ENCODE measurements at regions not wholly inside any gene's neighbourhood (a gene's known extent, or its start where the extent isn't known, plus 50 kb on each side); places are given as distances from the start of the nearest gene placed in this dataset.

DNA sequence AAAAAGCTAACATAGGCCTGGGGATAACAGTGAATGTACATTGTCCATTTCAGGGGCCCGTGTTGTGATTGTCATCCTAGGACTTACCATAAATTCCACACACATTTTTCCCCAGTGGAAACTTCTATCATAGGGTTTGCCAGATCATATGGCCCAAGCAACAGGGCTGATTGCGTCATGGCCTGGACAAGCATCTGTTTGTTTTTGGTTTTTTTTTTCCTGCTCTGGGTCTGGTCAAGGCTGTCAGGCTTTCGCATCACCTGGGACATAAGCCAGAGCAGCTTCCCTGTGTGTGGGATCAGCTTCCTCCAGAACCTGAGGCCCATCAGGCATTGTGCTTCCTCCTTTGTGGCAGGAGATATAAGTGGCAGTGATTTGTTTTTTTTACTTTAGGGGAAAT, 598.5 kb upstream of the USP24 start:
- DNase-seq (ENCODE audit: low spot score) (no peak), ATAC-seq (no peak)
- peak; percentile 98 for TF ChIP-seq GABPB1 (CRISPR knock-in tag; IDR thresholded peaks at IDR 0.05)
- TF ChIP-seq HMGA2 (CRISPR knock-in tag; IDR thresholded peaks at IDR 0.05) = no peak
- TF ChIP-seq TEAD4 (CRISPR knock-in tag; IDR thresholded peaks at IDR 0.05) = no peak
- TF ChIP-seq, protein P1, sequence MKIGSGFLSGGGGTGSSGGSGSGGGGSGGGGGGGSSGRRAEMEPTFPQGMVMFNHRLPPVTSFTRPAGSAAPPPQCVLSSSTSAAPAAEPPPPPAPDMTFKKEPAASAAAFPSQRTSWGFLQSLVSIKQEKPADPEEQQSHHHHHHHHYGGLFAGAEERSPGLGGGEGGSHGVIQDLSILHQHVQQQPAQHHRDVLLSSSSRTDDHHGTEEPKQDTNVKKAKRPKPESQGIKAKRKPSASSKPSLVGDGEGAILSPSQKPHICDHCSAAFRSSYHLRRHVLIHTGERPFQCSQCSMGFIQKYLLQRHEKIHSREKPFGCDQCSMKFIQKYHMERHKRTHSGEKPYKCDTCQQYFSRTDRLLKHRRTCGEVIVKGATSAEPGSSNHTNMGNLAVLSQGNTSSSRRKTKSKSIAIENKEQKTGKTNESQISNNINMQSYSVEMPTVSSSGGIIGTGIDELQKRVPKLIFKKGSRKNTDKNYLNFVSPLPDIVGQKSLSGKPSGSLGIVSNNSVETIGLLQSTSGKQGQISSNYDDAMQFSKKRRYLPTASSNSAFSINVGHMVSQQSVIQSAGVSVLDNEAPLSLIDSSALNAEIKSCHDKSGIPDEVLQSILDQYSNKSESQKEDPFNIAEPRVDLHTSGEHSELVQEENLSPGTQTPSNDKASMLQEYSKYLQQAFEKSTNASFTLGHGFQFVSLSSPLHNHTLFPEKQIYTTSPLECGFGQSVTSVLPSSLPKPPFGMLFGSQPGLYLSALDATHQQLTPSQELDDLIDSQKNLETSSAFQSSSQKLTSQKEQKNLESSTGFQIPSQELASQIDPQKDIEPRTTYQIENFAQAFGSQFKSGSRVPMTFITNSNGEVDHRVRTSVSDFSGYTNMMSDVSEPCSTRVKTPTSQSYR (CRISPR knock-in tag; IDR thresholded peaks at IDR 0.05) = no peak
- TF ChIP-seq, protein P2, sequence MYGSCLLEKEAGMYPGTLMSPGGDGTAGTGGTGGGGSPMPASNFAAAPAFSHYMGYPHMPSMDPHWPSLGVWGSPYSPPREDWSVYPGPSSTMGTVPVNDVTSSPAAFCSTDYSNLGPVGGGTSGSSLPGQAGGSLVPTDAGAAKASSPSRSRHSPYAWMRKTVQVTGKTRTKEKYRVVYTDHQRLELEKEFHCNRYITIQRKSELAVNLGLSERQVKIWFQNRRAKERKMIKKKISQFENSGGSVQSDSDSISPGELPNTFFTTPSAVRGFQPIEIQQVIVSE (CRISPR knock-in tag; IDR thresholded peaks at IDR 0.05; ENCODE audit: borderline replicate concordance) = no peak
- no peak for TF ChIP-seq NFATC4 (CRISPR knock-in tag; IDR thresholded peaks at IDR 0.05)
- POLR2A ChIA-PET = no interaction called here
- Mint-ChIP-seq H3K27ac (no peak overlapping the region), H3K9me3 (peaks cover 5% of the 10 kb centered on the region), H3K4me3 (no peak overlapping the region), H3K36me3 (no peaks in the 10 kb centered on the region), H3K4me1 (no peaks in the 10 kb centered on the region; the same call in 1 of the 2 replicates), H3K27me3 (ENCODE audit: low read depth) (no peaks in the 10 kb centered on the region)
- CTCF ChIA-PET = no interaction called here

DNA sequence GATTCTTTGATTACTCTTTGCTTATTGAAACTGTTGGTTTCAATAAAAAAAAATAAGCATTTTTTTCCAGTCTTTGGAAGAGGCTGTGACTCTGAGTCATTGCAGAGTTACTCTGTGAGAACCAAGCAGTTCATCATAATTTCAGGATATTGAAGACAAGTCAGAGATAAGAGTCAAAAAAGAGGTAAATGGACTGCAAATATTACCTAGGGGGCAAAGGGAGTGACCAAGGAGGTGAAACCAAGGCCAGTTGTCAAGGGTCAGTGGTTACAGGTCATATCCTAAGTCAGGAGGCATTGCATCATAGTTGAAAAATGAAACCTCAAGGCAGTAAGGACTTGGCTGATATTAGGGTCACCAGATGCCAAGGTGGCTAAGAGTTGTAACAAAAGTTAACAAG, 597.1 kb upstream of the USP24 start:
- no peaks in the 10 kb centered on the region for H3K27me3 Mint-ChIP-seq (ENCODE audit: low read depth)

More for the DNA sequence above, 597.1 kb upstream of the USP24 start:
- H3K4me1 Mint-ChIP-seq = no peaks in the 10 kb centered on the region; the same call in 1 of the 2 replicates
- H3K27ac Mint-ChIP-seq = no peak overlapping the region
- CTCF ChIA-PET = interaction anchor here (0.6 kb wide), 1 partner anchor 144 kb away, joined by 3 read pairs; no protein-coding TSS in a partner anchor
- no peak for TF ChIP-seq TP53 (CRISPR knock-in tag; IDR thresholded peaks at IDR 0.05)
- no peak for TF ChIP-seq OVOL2 (CRISPR knock-in tag; IDR thresholded peaks at IDR 0.05; ENCODE audit: borderline replicate concordance)
- TF ChIP-seq MYBL2 (CRISPR knock-in tag; IDR thresholded peaks at IDR 0.05) = no peak
- TF ChIP-seq, protein P3, sequence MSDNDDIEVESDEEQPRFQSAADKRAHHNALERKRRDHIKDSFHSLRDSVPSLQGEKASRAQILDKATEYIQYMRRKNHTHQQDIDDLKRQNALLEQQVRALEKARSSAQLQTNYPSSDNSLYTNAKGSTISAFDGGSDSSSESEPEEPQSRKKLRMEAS (CRISPR knock-in tag; IDR thresholded peaks at IDR 0.05) = no peak
- TF ChIP-seq, protein P4, sequence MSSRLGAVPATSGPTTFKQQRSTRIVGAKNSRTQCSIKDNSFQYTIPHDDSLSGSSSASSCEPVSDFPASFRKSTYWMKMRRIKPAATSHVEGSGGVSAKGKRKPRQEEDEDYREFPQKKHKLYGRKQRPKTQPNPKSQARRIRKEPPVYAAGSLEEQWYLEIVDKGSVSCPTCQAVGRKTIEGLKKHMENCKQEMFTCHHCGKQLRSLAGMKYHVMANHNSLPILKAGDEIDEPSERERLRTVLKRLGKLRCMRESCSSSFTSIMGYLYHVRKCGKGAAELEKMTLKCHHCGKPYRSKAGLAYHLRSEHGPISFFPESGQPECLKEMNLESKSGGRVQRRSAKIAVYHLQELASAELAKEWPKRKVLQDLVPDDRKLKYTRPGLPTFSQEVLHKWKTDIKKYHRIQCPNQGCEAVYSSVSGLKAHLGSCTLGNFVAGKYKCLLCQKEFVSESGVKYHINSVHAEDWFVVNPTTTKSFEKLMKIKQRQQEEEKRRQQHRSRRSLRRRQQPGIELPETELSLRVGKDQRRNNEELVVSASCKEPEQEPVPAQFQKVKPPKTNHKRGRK (CRISPR knock-in tag; IDR thresholded peaks at IDR 0.05; ENCODE audit: borderline replicate concordance) = no peak
- TF ChIP-seq CREB1 (CRISPR knock-in tag; IDR thresholded peaks at IDR 0.05) = no peak
- no peak for TF ChIP-seq PRRX2 (CRISPR knock-in tag; IDR thresholded peaks at IDR 0.05)
- TF ChIP-seq, protein P5, sequence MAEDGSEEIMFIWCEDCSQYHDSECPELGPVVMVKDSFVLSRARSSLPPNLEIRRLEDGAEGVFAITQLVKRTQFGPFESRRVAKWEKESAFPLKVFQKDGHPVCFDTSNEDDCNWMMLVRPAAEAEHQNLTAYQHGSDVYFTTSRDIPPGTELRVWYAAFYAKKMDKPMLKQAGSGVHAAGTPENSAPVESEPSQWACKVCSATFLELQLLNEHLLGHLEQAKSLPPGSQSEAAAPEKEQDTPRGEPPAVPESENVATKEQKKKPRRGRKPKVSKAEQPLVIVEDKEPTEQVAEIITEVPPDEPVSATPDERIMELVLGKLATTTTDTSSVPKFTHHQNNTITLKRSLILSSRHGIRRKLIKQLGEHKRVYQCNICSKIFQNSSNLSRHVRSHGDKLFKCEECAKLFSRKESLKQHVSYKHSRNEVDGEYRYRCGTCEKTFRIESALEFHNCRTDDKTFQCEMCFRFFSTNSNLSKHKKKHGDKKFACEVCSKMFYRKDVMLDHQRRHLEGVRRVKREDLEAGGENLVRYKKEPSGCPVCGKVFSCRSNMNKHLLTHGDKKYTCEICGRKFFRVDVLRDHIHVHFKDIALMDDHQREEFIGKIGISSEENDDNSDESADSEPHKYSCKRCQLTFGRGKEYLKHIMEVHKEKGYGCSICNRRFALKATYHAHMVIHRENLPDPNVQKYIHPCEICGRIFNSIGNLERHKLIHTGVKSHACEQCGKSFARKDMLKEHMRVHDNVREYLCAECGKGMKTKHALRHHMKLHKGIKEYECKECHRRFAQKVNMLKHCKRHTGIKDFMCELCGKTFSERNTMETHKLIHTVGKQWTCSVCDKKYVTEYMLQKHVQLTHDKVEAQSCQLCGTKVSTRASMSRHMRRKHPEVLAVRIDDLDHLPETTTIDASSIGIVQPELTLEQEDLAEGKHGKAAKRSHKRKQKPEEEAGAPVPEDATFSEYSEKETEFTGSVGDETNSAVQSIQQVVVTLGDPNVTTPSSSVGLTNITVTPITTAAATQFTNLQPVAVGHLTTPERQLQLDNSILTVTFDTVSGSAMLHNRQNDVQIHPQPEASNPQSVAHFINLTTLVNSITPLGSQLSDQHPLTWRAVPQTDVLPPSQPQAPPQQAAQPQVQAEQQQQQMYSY (CRISPR knock-in tag; IDR thresholded peaks at IDR 0.05) = no peak
- TF ChIP-seq, protein P6, sequence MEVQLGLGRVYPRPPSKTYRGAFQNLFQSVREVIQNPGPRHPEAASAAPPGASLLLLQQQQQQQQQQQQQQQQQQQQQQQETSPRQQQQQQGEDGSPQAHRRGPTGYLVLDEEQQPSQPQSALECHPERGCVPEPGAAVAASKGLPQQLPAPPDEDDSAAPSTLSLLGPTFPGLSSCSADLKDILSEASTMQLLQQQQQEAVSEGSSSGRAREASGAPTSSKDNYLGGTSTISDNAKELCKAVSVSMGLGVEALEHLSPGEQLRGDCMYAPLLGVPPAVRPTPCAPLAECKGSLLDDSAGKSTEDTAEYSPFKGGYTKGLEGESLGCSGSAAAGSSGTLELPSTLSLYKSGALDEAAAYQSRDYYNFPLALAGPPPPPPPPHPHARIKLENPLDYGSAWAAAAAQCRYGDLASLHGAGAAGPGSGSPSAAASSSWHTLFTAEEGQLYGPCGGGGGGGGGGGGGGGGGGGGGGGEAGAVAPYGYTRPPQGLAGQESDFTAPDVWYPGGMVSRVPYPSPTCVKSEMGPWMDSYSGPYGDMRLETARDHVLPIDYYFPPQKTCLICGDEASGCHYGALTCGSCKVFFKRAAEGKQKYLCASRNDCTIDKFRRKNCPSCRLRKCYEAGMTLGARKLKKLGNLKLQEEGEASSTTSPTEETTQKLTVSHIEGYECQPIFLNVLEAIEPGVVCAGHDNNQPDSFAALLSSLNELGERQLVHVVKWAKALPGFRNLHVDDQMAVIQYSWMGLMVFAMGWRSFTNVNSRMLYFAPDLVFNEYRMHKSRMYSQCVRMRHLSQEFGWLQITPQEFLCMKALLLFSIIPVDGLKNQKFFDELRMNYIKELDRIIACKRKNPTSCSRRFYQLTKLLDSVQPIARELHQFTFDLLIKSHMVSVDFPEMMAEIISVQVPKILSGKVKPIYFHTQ (CRISPR knock-in tag; IDR thresholded peaks at IDR 0.05) = no peak
- TF ChIP-seq, protein P7, sequence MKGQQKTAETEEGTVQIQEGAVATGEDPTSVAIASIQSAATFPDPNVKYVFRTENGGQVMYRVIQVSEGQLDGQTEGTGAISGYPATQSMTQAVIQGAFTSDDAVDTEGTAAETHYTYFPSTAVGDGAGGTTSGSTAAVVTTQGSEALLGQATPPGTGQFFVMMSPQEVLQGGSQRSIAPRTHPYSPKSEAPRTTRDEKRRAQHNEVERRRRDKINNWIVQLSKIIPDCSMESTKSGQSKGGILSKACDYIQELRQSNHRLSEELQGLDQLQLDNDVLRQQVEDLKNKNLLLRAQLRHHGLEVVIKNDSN (CRISPR knock-in tag; IDR thresholded peaks at IDR 0.05) = no peak
- TF ChIP-seq SMAD4 (CRISPR knock-in tag; IDR thresholded peaks at IDR 0.05) = no peak
- TF ChIP-seq ZNF121 (CRISPR knock-in tag; IDR thresholded peaks at IDR 0.05) = no peak
- TF ChIP-seq, protein P8, sequence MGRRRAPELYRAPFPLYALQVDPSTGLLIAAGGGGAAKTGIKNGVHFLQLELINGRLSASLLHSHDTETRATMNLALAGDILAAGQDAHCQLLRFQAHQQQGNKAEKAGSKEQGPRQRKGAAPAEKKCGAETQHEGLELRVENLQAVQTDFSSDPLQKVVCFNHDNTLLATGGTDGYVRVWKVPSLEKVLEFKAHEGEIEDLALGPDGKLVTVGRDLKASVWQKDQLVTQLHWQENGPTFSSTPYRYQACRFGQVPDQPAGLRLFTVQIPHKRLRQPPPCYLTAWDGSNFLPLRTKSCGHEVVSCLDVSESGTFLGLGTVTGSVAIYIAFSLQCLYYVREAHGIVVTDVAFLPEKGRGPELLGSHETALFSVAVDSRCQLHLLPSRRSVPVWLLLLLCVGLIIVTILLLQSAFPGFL (CRISPR knock-in tag; IDR thresholded peaks at IDR 0.05; ENCODE audit: borderline replicate concordance) = no peak
- TF ChIP-seq SMAD3 (CRISPR knock-in tag; IDR thresholded peaks at IDR 0.05; ENCODE audit: borderline replicate concordance) = no peak
- no peak for TF ChIP-seq FOXP1 (CRISPR knock-in tag; IDR thresholded peaks at IDR 0.05; ENCODE audit: borderline replicate concordance)
- TF ChIP-seq ZNF317 (CRISPR knock-in tag; IDR thresholded peaks at IDR 0.05; ENCODE audit: borderline replicate concordance, low read depth) = no peak
- TF ChIP-seq ZNF671 (CRISPR knock-in tag; IDR thresholded peaks at IDR 0.05) = no peak
- peaks cover 6% of the 10 kb centered on the region; the same call in 1 of the 2 replicates for H3K36me3 Mint-ChIP-seq
- ATAC-seq (no peak), DNase-seq (ENCODE audit: low spot score) (no peak)
- peaks cover 13% of the 10 kb centered on the region for H3K9me3 Mint-ChIP-seq
- POLR2A ChIA-PET = no interaction called here
- H3K4me3 Mint-ChIP-seq = no peak overlapping the region
